ENCODE measurements at regions not wholly inside any gene's neighbourhood (a gene's known extent, or its start where the extent isn't known, plus 50 kb on each side); places are given as distances from the start of the nearest gene placed in this dataset.

- TF ChIP-seq STAT6 (CRISPR knock-in tag; conservative IDR thresholded peaks at IDR 0.05; ENCODE audit: low read depth), result no peak
- no peak for TF ChIP-seq ZNF425 (CRISPR knock-in tag; conservative IDR thresholded peaks at IDR 0.05)
Measured at GRCh38 chrX:27878862-27879261, 71.1 kb downstream of the MAGEB10 start (continued).
